HUES48 (cell line): ENCODE measurements at regions not wholly inside any gene's neighbourhood (a gene's known extent, or its start where the extent isn't known, plus 50 kb on each side); places are given as distances from the start of the nearest gene placed in this dataset.

Experiments
- H3K27ac ChIP-seq: one replicate; pipeline ENCODE4 v1.7.0; 2013; ENCODE audit warnings: low read depth, low read length, inconsistent platforms
- H3K27me3 ChIP-seq: 2 replicates; pipeline ENCODE4 v1.6.1; 2013; ENCODE audit warnings: mild to moderate bottlenecking, low read length; ENCODE audit not compliant: control insufficient read depth, insufficient read depth
- H3K36me3 ChIP-seq: 2 replicates; pipeline ENCODE4 v1.6.1; 2013; ENCODE audit warnings: low read length; ENCODE audit not compliant: control insufficient read depth, insufficient read depth
- H3K4me1 ChIP-seq: 2 replicates; pipeline ENCODE4 v1.6.1; 2013; ENCODE audit warnings: mild to moderate bottlenecking, low read length; ENCODE audit not compliant: control insufficient read depth, insufficient read depth
- H3K4me3 ChIP-seq: 2 replicates; pipeline ENCODE4 v1.5.1; 2013; ENCODE audit warnings: mild to moderate bottlenecking, low read depth, low read length
- H3K9ac ChIP-seq: 2 replicates; pipeline ENCODE4 v1.6.1; 2013; ENCODE audit warnings: mild to moderate bottlenecking, low read depth, low read length, moderate library complexity
- H3K9me3 ChIP-seq: 2 replicates; pipeline ENCODE4 v1.6.1; 2013; ENCODE audit warnings: low read length; ENCODE audit not compliant: control insufficient read depth, insufficient read depth

GRCh38 chr11:98207086-98207485 lies 813.7 kb upstream of the CNTN5 start:
- H3K9ac ChIP-seq: no peak overlapping the region
- no peaks in the 10 kb centered on the region for H3K9me3 ChIP-seq
- no peak overlapping the region for H3K4me3 ChIP-seq
- no peaks in the 10 kb centered on the region for H3K4me1 ChIP-seq
- H3K27me3 ChIP-seq: no peaks in the 10 kb centered on the region
- no peak overlapping the region for H3K27ac ChIP-seq
- no peaks in the 10 kb centered on the region for H3K36me3 ChIP-seq

GRCh38 chr11:98227278-98227677 lies 793.5 kb upstream of the CNTN5 start:
- Histone ChIP-seq H3K4me3 (no peak overlapping the region), H3K27ac (no peak overlapping the region), H3K27me3 (no peaks in the 10 kb centered on the region), H3K9ac (no peak overlapping the region), H3K36me3 (no peaks in the 10 kb centered on the region), H3K9me3 (no peaks in the 10 kb centered on the region), H3K4me1 (no peaks in the 10 kb centered on the region)

GRCh38 chr11:98230678-98231077 lies 790.1 kb upstream of the CNTN5 start:
- Histone ChIP-seq H3K9ac (no peak overlapping the region), H3K27ac (no peak overlapping the region), H3K4me1 (no peaks in the 10 kb centered on the region), H3K36me3 (no peaks in the 10 kb centered on the region), H3K9me3 (no peaks in the 10 kb centered on the region), H3K27me3 (no peaks in the 10 kb centered on the region), H3K4me3 (no peak overlapping the region)

GRCh38 chr11:98234698-98235097 lies 786.1 kb upstream of the CNTN5 start:
- Histone ChIP-seq H3K27me3 (no peaks in the 10 kb centered on the region), H3K36me3 (no peaks in the 10 kb centered on the region), H3K27ac (no peak overlapping the region), H3K9ac (no peak overlapping the region), H3K4me3 (no peak overlapping the region), H3K9me3 (no peaks in the 10 kb centered on the region), H3K4me1 (no peaks in the 10 kb centered on the region)

- Histone ChIP-seq H3K36me3 (no peaks in the 10 kb centered on the region), H3K9me3 (peaks cover 16% of the 10 kb centered on the region), H3K27me3 (no peaks in the 10 kb centered on the region), H3K9ac (no peak overlapping the region), H3K4me1 (no peaks in the 10 kb centered on the region), H3K27ac (no peak overlapping the region), H3K4me3 (no peak overlapping the region)
Measured at GRCh38 chr11:98243897-98244296, 776.9 kb upstream of the CNTN5 start.

GRCh38 chr11:98260983-98261382 lies 759.8 kb upstream of the CNTN5 start:
- Histone ChIP-seq H3K4me1 (no peaks in the 10 kb centered on the region), H3K4me3 (no peak overlapping the region), H3K27me3 (no peaks in the 10 kb centered on the region), H3K36me3 (no peaks in the 10 kb centered on the region), H3K9me3 (no peaks in the 10 kb centered on the region; the same call in 1 of the 2 replicates), H3K9ac (no peak overlapping the region), H3K27ac (no peak overlapping the region)

- Histone ChIP-seq H3K27ac (no peak overlapping the region), H3K4me1 (no peaks in the 10 kb centered on the region), H3K4me3 (no peak overlapping the region), H3K36me3 (no peaks in the 10 kb centered on the region), H3K9ac (no peak overlapping the region), H3K27me3 (no peaks in the 10 kb centered on the region), H3K9me3 (no peaks in the 10 kb centered on the region)
Measured at GRCh38 chr11:98277251-98277912, 743.4 kb upstream of the CNTN5 start.

GRCh38 chr11:98289617-98290263 lies 731.0 kb upstream of the CNTN5 start:
- no peaks in the 10 kb centered on the region for H3K36me3 ChIP-seq
- H3K4me3 ChIP-seq: no peak overlapping the region
- H3K9me3 ChIP-seq: no peaks in the 10 kb centered on the region
- no peaks in the 10 kb centered on the region for H3K4me1 ChIP-seq
- no peak overlapping the region for H3K27ac ChIP-seq
- H3K9ac ChIP-seq: no peak overlapping the region
- H3K27me3 ChIP-seq: no peaks in the 10 kb centered on the region

GRCh38 chr11:98296091-98296880 lies 724.5 kb upstream of the CNTN5 start:
- H3K9ac ChIP-seq: no peak overlapping the region
- H3K9me3 ChIP-seq: no peaks in the 10 kb centered on the region
- H3K36me3 ChIP-seq: no peaks in the 10 kb centered on the region
- no peak overlapping the region for H3K4me3 ChIP-seq
- no peaks in the 10 kb centered on the region for H3K4me1 ChIP-seq
- H3K27ac ChIP-seq: no peak overlapping the region
- H3K27me3 ChIP-seq: no peaks in the 10 kb centered on the region

GRCh38 chr11:98300719-98301118 lies 720.0 kb upstream of the CNTN5 start:
- no peaks in the 10 kb centered on the region for H3K27me3 ChIP-seq
- no peak overlapping the region for H3K27ac ChIP-seq
- no peak overlapping the region for H3K4me3 ChIP-seq
- no peaks in the 10 kb centered on the region for H3K4me1 ChIP-seq
- H3K9ac ChIP-seq: no peak overlapping the region
- H3K9me3 ChIP-seq: no peaks in the 10 kb centered on the region
- no peaks in the 10 kb centered on the region for H3K36me3 ChIP-seq
